GM12878 (cell line): ENCODE measurements at regions not wholly inside any gene's neighbourhood (a gene's known extent, or its start where the extent isn't known, plus 50 kb on each side); places are given as distances from the start of the nearest gene placed in this dataset.
A peak's percentile ranks its signal among the peaks of the same experiment; 100 is the strongest.

Experiments
- ATAC-seq: fragments of 200-7000 bp; cut with Tn5 transposase; 3 replicates; pipeline ENCODE4 v1.9.1; 2020; ENCODE audit warnings: mild to moderate bottlenecking, moderate library complexity
- BruUV-seq: library from RNA; stranded (reverse); fragments of 400-500 nt; replicated peaks from 2 replicates; lab custom pipeline; 2021; lab: Mats Ljungman, UMichigan
- CTCF ChIA-PET: fragments of 300-600 bp; sonication (Branson Sonifier 250); formaldehyde crosslinking; extraction: SDS; loops from one replicate; lab custom pipeline; 2021; ENCODE audit warnings: inconsistent platforms; lab: Yijun Ruan, JAX
- POLR2A ChIA-PET: fragments of 350-600 bp; formaldehyde crosslinking; extraction: SDS; loops from one replicate; lab custom pipeline; 2021; ENCODE audit warnings: inconsistent platforms; lab: Charles Lee
- RAD21 ChIA-PET: fragments of 300-600 bp; sonication (Branson Sonifier 250); formaldehyde crosslinking; loops from one replicate; lab custom pipeline; 2023; ENCODE audit warnings: antibody characterized with exemption; ENCODE audit not compliant: unreplicated experiment; lab: Charles Lee
- SMC1A ChIA-PET: fragments of 300-600 bp; sonication (Branson Sonifier 250); formaldehyde crosslinking; loops from one replicate; lab custom pipeline; 2023; ENCODE audit not compliant: unreplicated experiment, uncharacterized antibody; lab: Charles Lee
- DNase-seq: peaks from one replicate; pipeline ENCODE4 v3.0.0-alpha.2; 2011; ENCODE audit warnings: low read depth, low spot score
- FAIRE-seq: peaks from 3 replicates; lab custom pipeline; 2011; peaks lifted over from hg19 to GRCh38; lab: Jason Lieb, UNC
- H2AFZ ChIP-seq: 2 replicates; pipeline ENCODE4 v1.6.0; 2011; ENCODE audit warnings: low read depth, low read length, control low read depth; ENCODE audit not compliant: control insufficient read depth
- H3K27ac ChIP-seq: 2 replicates; pipeline ENCODE4 v1.5.1; 2011; ENCODE audit warnings: control low read depth; ENCODE audit not compliant: control insufficient read depth, insufficient read depth
- H3K27me3 ChIP-seq, 2 experiments: replicated peaks in 1 of 2; 2 replicates each; pipeline versions ENCODE4 v1.6.0 to v1.6.1; 2011; ENCODE audit warnings: low read length in 1 of 2; ENCODE audit not compliant: control insufficient read depth in 2 of 2, insufficient read depth in 2 of 2
- H3K36me3 ChIP-seq, 2 experiments: 2 replicates each; pipeline ENCODE4 v1.5.1; 2011; ENCODE audit warnings: low read length in 1 of 2; ENCODE audit not compliant: control insufficient read depth in 2 of 2, insufficient read depth in 2 of 2
- H3K4me1 ChIP-seq: 2 replicates; pipeline ENCODE4 v1.6.1; 2011; ENCODE audit warnings: mild to moderate bottlenecking, low read length, moderate library complexity, mixed read lengths; ENCODE audit not compliant: control insufficient read depth, insufficient read depth
- H3K4me2 ChIP-seq: 2 replicates; pipeline ENCODE4 v1.6.0; 2011; ENCODE audit warnings: control low read depth; ENCODE audit not compliant: control insufficient read depth, insufficient read depth
- H3K4me3 ChIP-seq: fragments of 200-600 bp; sonication (generic); 2 replicates; pipeline ENCODE4 v1.5.1; 2016
- H3K79me2 ChIP-seq: 2 replicates; pipeline ENCODE4 v1.6.0; 2011; ENCODE audit warnings: low read length; ENCODE audit not compliant: control insufficient read depth, insufficient read depth
- H3K9ac ChIP-seq: 2 replicates; pipeline ENCODE4 v1.8.0; 2011; ENCODE audit warnings: low read length, control low read depth, mixed read lengths; ENCODE audit not compliant: control insufficient read depth, insufficient read depth
- H3K9me3 ChIP-seq: replicated peaks from 3 replicates; pipeline ENCODE4 v1.5.1; 2011; ENCODE audit warnings: mild to moderate bottlenecking, low read length; ENCODE audit not compliant: control insufficient read depth, insufficient read depth
- H4K20me1 ChIP-seq: 2 replicates; pipeline ENCODE4 v1.6.0; 2011; ENCODE audit not compliant: control insufficient read depth, insufficient read depth
- BACH1 ChIP-seq: fragments of 450-650 bp; IDR thresholded peaks from 2 replicates; pipeline ENCODE4 v1.6.1; 2017; ENCODE audit warnings: mild to moderate bottlenecking, borderline replicate concordance
- BHLHE40 ChIP-seq, 2 experiments: fragments of 450-650 bp in 1 of 2; IDR thresholded peaks; 2 replicates each; pipeline ENCODE4 v1.6.1; 2011 to 2017; ENCODE audit warnings: low read depth in 2 of 2, borderline replicate concordance in 1 of 2, improper control_type of control experiment in 1 of 2, low read length in 1 of 2, mild to moderate bottlenecking in 1 of 2
- CTCF ChIP-seq, 3 experiments: IDR thresholded peaks in 2 of 3; conservative IDR thresholded peaks in 1 of 3; 2 replicates each; pipeline ENCODE4 v1.5.1; 2011; ENCODE audit warnings: low read depth in 3 of 3, low read length in 3 of 3, mild to moderate bottlenecking in 3 of 3, control low read depth in 2 of 3, moderate library complexity in 2 of 3, inconsistent platforms in 1 of 3, mixed read lengths in 1 of 3; ENCODE audit not compliant: control insufficient read depth in 2 of 3, insufficient read depth in 1 of 3; ENCODE audit errors: extremely low read depth in 1 of 3
- DPF2 ChIP-seq: fragments of 450-650 bp; IDR thresholded peaks from 2 replicates; pipeline ENCODE4 v1.6.1; 2017; ENCODE audit warnings: mild to moderate bottlenecking
- ESRRA ChIP-seq: IDR thresholded peaks from 2 replicates; pipeline ENCODE4 v1.6.1; 2012; ENCODE audit warnings: mild to moderate bottlenecking, low read length, improper control_type of control experiment
- HDAC6 ChIP-seq: fragments of 200-600 bp; sonication (generic); IDR thresholded peaks from one replicate; pipeline ENCODE4 v1.8.0; 2017; ENCODE audit warnings: antibody characterized with exemption; ENCODE audit not compliant: unreplicated experiment
- KAT2A ChIP-seq: conservative IDR thresholded peaks from 2 replicates; pipeline ENCODE4 v1.6.1; 2011; ENCODE audit warnings: low read depth, low read length; ENCODE audit not compliant: control insufficient read depth
- KLF5 ChIP-seq: fragments of 450-650 bp; IDR thresholded peaks from 2 replicates; pipeline ENCODE4 v1.6.1; 2014; ENCODE audit warnings: mild to moderate bottlenecking; ENCODE audit not compliant: partially characterized antibody
- POLR2A ChIP-seq: IDR thresholded peaks from 2 replicates; pipeline ENCODE4 v1.6.1; 2011; ENCODE audit warnings: low read depth, mild to moderate bottlenecking, low read length
- RAD21 ChIP-seq: IDR thresholded peaks from 2 replicates; pipeline ENCODE4 v1.6.1; 2011; ENCODE audit warnings: mild to moderate bottlenecking, low read depth, low read length, moderate library complexity; ENCODE audit not compliant: insufficient read depth
- SMAD5 ChIP-seq: IDR thresholded peaks from 2 replicates; pipeline ENCODE4 v1.6.1; 2016; ENCODE audit warnings: antibody characterized with exemption, low read depth
- TARDBP ChIP-seq: IDR thresholded peaks from 2 replicates; pipeline ENCODE4 v1.6.1; 2016; ENCODE audit warnings: borderline replicate concordance
- ZBED1 ChIP-seq: IDR thresholded peaks from 2 replicates; pipeline ENCODE4 v1.6.1; 2016; ENCODE audit warnings: borderline replicate concordance
- ZNF217 ChIP-seq: fragments of 450-650 bp; IDR thresholded peaks from 2 replicates; pipeline ENCODE4 v1.6.1; 2017; ENCODE audit warnings: antibody characterized with exemption, mild to moderate bottlenecking
- WGBS: methylation state at CpG from one replicate; pipeline ENCODE4 v1.1.6; 2016; ENCODE audit warnings: low lambda C conversion rate; ENCODE audit not compliant: insufficient replicate concordance, insufficient coverage; ENCODE audit errors: missing lambda C conversion rate; 5-methylcytosine and 5-hydroxymethylcytosine counted together
- in situ Hi-C: fragments of 300-500 bp; cut with MboI; formaldehyde crosslinking; loops from 9 replicates; pipeline ENCODE4 v1.14.3; 2018; ENCODE audit warnings: mixed read lengths
- intact Hi-C: fragments of 100-400 bp; cut with micrococcal nuclease; formaldehyde crosslinking; loops from one replicate; pipeline ENCODE4 v1.14.2; 2022; ENCODE audit not compliant: unreplicated experiment

GRCh38 chr5:10021248-10021647 lies 228.4 kb downstream of the ATPSCKMT start:
- ChIA-PET POLR2A (no interaction called here), SMC1A (no interaction called here)
- Histone ChIP-seq H3K36me3 (no peaks in the 10 kb centered on the region), H3K4me3 (no peak overlapping the region), H3K4me1 (no peaks in the 10 kb centered on the region)
- 0% methylated on average over 1 of the region's 1 CpG for WGBS
- no peak for ATAC-seq
- intact Hi-C loops = no loop called here
- no peak for FAIRE-seq
- no peak for DNase-seq
- TF ChIP-seq KLF5 = no peak
- TF ChIP-seq CTCF (IDR thresholded peaks at IDR 0.05 in 2 of 3, conservative IDR thresholded peaks at IDR 0.05 in 1 of 3; ENCODE audit: control insufficient read depth in 2 of 3, extremely low read depth in 1 of 3, insufficient read depth in 1 of 3, low read depth in 3 of 3, low read length in 3 of 3) = peak in 1 of 3 experiments; percentile 1; a peak in 1 of 6 replicates
- TF ChIP-seq RAD21 = peak; percentile 37; the same call in 1 of the 2 replicates
- TF ChIP-seq, all 136 proteins: peak for 2
- Histone ChIP-seq H3K9me3 (no peaks in the 10 kb centered on the region), H3K27ac (no peak overlapping the region), H3K27me3 (no peaks in the 10 kb centered on the region), H4K20me1 (no peaks in the 10 kb centered on the region), H3K9ac (no peak overlapping the region), H2AFZ (no peak overlapping the region), H3K79me2 (no peaks in the 10 kb centered on the region), H3K4me2 (no peak overlapping the region)
- no TSS peak for BruUV-seq
- ChIA-PET CTCF (no interaction called here), RAD21 (interaction anchor here (1.0 kb wide), 1 partner anchor 169 kb away, joined by 3 read pairs; no protein-coding TSS in a partner anchor)
- in situ Hi-C loops = no loop called here

GRCh38 chr5:10019236-10019635 lies 230.5 kb downstream of the ATPSCKMT start:
- Histone ChIP-seq H2AFZ (no peak overlapping the region), H3K9me3 (no peaks in the 10 kb centered on the region), H3K27ac (no peak overlapping the region), H3K9ac (no peak overlapping the region), H3K36me3 (no peaks in the 10 kb centered on the region), H3K4me3 (no peak overlapping the region), H3K79me2 (no peaks in the 10 kb centered on the region), H3K4me1 (no peaks in the 10 kb centered on the region), H3K27me3 (no peaks in the 10 kb centered on the region), H3K4me2 (no peak overlapping the region), H4K20me1 (no peaks in the 10 kb centered on the region)
- SMC1A ChIA-PET = no interaction called here
- POLR2A ChIA-PET = no interaction called here
- DNase-seq (no peak), FAIRE-seq (no peak), ATAC-seq (no peak)
- CTCF ChIA-PET = no interaction called here
- no TSS peak for BruUV-seq
- intact Hi-C loops (no loop called here), in situ Hi-C loops (no loop called here)
- RAD21 ChIA-PET = no interaction called here
- WGBS = 0% methylated on average over 2 of the region's 2 CpGs
- TF ChIP-seq KLF5 (no peak), BACH1 (no peak), ZNF217 (no peak), HDAC6 (no peak), POLR2A (no peak), BHLHE40 (IDR thresholded peaks at IDR 0.05; ENCODE audit: borderline replicate concordance in 1 of 2, low read depth in 2 of 2, low read length in 1 of 2) (no peak), ZBED1 (no peak), KAT2A (no peak), ESRRA (no peak), TARDBP (no peak), SMAD5 (no peak), DPF2 (no peak)
